GM12878 (cell line): ENCODE measurements at regions not wholly inside any gene's neighbourhood (a gene's known extent, or its start where the extent isn't known, plus 50 kb on each side); places are given as distances from the start of the nearest gene placed in this dataset.

Experiments used
- BCLAF1 ChIP-seq: fragments of 450-650 bp; IDR thresholded peaks from 2 replicates; pipeline ENCODE4 v1.6.1; 2017; ENCODE audit warnings: antibody characterized with exemption, mild to moderate bottlenecking, moderate library complexity
- CTCF ChIP-seq, 3 experiments: IDR thresholded peaks in 2 of 3; conservative IDR thresholded peaks in 1 of 3; 2 replicates each; pipeline ENCODE4 v1.5.1; 2011; ENCODE audit warnings: low read depth in 3 of 3, low read length in 3 of 3, mild to moderate bottlenecking in 3 of 3, control low read depth in 2 of 3, moderate library complexity in 2 of 3, inconsistent platforms in 1 of 3, mixed read lengths in 1 of 3; ENCODE audit not compliant: control insufficient read depth in 2 of 3, insufficient read depth in 1 of 3; ENCODE audit errors: extremely low read depth in 1 of 3
- HDAC6 ChIP-seq: fragments of 200-600 bp; sonication (generic); IDR thresholded peaks from one replicate; pipeline ENCODE4 v1.8.0; 2017; ENCODE audit warnings: antibody characterized with exemption; ENCODE audit not compliant: unreplicated experiment
- KAT2A ChIP-seq: conservative IDR thresholded peaks from 2 replicates; pipeline ENCODE4 v1.6.1; 2011; ENCODE audit warnings: low read depth, low read length; ENCODE audit not compliant: control insufficient read depth
- POLR2A ChIP-seq: IDR thresholded peaks from 2 replicates; pipeline ENCODE4 v1.6.1; 2011; ENCODE audit warnings: low read depth, mild to moderate bottlenecking, low read length
- SKIL ChIP-seq: fragments of 450-650 bp; IDR thresholded peaks from 2 replicates; pipeline ENCODE4 v1.6.1; 2017; ENCODE audit warnings: mild to moderate bottlenecking, low read depth, inconsistent platforms; ENCODE audit not compliant: poor library complexity, severe bottlenecking
- SUZ12 ChIP-seq: fragments of 200-600 bp; sonication (generic); IDR thresholded peaks from one replicate; pipeline ENCODE4 v1.6.1; 2018; ENCODE audit warnings: antibody characterized with exemption, mild to moderate bottlenecking; ENCODE audit not compliant: unreplicated experiment

- TF ChIP-seq CTCF (IDR thresholded peaks at IDR 0.05 in 2 of 3, conservative IDR thresholded peaks at IDR 0.05 in 1 of 3; ENCODE audit: control insufficient read depth in 2 of 3, extremely low read depth in 1 of 3, insufficient read depth in 1 of 3, low read depth in 3 of 3, low read length in 3 of 3) = no peak
- no peak for TF ChIP-seq SUZ12
- TF ChIP-seq SKIL = no peak
- TF ChIP-seq POLR2A = no peak
- no peak for TF ChIP-seq HDAC6
- TF ChIP-seq BCLAF1 = no peak
- TF ChIP-seq KAT2A = no peak
Measured at GRCh38 chr15:86004061-86004460, 75.6 kb upstream of the AGBL1 start.
